ENCODE measurements at regions not wholly inside any gene's neighbourhood (a gene's known extent, or its start where the extent isn't known, plus 50 kb on each side); places are given as distances from the start of the nearest gene placed in this dataset.

- no peak for DNase-seq
Measured at GRCh38 chr12:22990501-22990900, 365.5 kb downstream of the ETNK1 start.

- no peak for DNase-seq
Measured at GRCh38 chr12:22991250-22991844, 366.4 kb downstream of the ETNK1 start.

DNA sequence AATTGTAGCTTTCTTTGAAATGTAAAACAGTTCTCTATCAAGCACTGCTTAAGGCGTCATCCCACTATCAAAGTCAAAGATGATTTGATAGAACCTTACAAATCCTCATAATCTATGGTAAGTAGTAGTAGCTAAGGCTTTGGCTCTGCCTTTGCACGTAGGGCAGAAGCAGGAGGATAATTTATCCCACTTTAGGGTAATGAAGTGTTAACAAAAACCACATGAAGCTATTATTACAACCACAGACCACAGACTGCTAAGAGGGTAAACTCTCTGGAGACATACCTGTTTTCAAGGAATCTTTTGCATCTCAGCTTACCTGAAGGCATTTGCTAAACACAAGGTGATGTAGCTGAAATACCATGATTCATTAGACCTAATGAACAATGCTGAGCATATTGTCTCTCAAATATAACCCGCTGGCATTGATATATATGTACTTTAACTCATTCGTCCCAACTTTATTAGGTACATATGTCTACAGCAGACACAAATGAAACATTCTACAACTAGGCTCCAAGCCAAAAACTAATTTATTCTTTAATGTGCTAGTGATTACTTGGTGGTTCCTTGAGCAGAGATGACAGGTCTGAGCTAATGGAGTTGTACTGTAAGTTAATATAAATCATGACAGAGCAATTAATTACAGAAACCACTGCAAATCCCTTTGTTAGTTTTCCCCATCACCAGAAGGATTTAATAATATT is 368.8 kb downstream of the ETNK1 start:
- DNase-seq = no peak

DNA sequence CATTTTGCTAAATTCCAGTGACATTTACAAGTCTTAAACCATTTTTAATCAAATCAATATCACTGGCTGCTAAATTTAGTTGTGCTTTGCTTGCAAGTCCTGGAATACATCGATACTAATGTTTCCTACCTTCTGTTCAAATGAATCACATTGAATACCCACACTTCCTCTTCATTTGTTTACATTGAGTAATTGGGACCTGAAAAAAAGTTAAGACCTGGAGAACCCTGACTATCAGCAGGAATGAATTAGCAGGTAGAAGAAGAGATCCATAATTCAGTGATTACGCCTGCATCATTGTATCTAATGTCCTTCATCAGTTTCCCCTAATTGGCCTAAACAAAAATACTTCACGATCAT is 369.3 kb downstream of the ETNK1 start:
- DNase-seq = no peak

GRCh38 chr12:23001487-23001886 is 376.5 kb downstream of the ETNK1 start:
- no peak for DNase-seq

- no peak for DNase-seq
Measured at GRCh38 chr12:23002381-23002780, 377.4 kb downstream of the ETNK1 start.

GRCh38 chr12:23004473-23005020 is 379.6 kb downstream of the ETNK1 start:
- DNase-seq = no peak

GRCh38 chr12:23005387-23005786 is 380.4 kb downstream of the ETNK1 start:
- no peak for DNase-seq

GRCh38 chr12:23006413-23006812 is 381.4 kb downstream of the ETNK1 start:
- DNase-seq = no peak

DNA sequence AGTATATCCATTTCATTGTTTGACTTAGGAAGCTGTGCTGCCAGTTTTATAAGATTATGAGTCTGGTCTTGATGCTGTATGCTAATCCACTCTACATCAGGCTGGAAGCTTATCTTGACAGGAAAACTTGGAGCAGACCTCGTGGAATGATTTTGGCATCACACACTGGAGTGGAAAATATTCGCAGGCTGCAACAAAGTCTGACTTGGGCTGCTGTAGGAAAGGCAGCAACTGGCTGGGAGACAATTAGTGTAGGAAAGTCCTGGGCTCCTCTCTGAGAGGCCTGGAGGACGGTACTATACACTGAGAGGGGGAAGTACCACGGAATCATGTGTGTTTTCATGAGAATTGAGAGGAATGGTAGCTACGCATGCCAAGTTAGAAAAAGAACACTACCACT is 383.7 kb downstream of the ETNK1 start:
- no peak for DNase-seq

- DNase-seq = no peak
Measured at GRCh38 chr12:23014749-23015148, 389.8 kb downstream of the ETNK1 start.

DNA sequence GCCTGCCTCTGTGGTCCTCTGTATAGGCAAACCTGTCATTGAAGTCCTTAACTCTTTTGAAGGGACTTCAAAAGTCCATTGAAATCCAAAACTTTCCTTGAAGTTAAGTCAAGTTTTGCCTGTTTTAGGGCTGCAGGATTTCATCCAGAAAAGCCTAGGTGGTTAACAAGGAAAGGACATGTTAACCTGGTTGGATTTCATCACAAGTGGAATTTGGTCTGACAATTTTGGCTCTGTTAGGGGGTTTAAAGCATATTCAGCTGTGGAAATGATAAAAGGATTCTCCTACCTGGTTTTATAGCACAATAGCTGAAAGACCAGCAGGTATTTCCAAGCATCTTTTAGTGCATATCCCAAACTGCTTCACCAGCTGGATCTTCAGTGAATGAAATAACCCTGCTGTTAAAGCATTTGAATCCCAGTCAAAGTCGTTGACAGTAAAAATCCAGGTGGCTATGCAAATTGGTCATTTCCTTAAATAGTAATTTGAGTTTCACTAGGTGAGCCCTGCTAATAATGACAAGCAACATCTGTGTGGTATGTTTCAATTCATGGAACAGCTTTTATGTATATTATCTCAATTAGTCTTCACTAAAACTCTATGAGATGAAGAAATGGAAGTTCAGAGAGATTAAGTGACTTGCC is 400.5 kb downstream of the ETNK1 start:
- DNase-seq = no peak

DNA sequence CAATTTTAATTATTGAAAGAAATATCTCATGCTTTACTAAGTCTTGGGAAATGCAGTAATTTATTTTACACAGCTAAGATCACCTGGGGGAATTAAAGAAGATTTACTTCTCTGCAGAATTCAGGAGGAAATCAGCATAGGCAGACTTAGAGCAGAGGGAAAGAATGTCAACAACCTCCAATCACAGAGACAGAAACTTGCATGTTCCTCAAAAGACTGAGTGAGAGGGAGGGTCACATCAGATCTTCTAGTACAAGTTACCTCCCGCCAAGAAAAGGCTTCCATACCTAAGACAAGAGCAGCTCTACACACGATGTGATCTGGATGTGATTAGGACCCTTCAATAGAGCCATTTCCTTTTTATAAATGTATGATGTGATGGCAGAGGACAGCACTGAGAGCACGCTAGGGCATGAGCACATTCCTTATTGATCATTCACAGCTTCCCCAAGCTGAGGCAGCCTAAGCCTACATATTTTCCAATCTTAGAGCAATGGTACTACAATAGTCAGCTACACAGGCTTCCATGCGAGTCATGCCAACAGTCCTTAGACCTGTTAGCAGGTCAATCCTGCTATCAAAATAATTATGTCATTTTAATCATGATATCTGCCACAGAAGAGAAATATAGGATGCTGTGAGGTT is 403.3 kb downstream of the ETNK1 start:
- DNase-seq = no peak

DNA sequence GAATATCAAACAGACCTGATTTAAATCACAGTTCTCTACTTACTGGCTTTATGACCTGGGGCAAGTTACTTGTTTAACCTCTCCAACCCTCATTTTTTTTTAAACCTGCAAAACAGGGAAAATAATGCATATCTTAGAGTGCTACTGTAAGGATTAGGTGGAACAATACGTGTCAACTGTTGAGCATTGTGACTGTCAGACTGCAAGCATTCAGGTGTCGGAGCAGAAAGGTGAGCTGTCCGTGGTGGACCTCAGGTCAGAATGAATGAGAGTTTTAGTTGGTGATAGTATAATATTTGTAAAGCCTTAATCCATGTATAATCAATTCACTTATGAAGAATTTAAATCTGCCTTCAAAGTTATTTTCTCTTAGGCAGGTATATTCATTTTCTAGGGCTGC is 404.2 kb downstream of the ETNK1 start:
- no peak for DNase-seq

- no peak for DNase-seq
Measured at GRCh38 chr12:23039834-23040233, 414.9 kb downstream of the ETNK1 start.

DNA sequence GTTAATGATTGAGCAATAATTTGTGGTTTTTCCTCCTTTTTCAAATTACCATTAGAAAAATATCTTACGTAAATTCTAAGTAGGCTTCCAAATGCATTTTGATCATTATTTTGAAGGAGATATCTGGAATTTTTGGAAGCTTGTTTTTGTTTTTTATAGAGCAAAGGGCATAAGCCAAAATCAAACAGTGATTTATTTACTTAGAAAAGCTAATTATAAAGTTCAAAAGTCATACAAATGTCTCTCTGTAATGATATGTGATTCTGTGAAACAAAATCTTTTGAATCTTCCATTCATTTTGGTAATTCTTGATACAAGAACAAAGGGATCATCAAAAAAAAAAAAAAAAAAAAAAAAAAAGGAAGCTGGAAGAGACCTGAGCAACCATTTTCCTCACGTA is 416.8 kb downstream of the ETNK1 start:
- no peak for DNase-seq

GRCh38 chr12:23043646-23044045 is 418.7 kb downstream of the ETNK1 start:
- DNase-seq = no peak

- DNase-seq = no peak
Measured at GRCh38 chr12:23049180-23049579, 424.2 kb downstream of the ETNK1 start.

- DNase-seq = no peak
Measured at GRCh38 chr12:23055004-23055403, 430.0 kb downstream of the ETNK1 start.

GRCh38 chr12:23057571-23057970 is 432.6 kb downstream of the ETNK1 start:
- no peak for DNase-seq

GRCh38 chr12:23060161-23060560 is 435.2 kb downstream of the ETNK1 start:
- DNase-seq = no peak

DNA sequence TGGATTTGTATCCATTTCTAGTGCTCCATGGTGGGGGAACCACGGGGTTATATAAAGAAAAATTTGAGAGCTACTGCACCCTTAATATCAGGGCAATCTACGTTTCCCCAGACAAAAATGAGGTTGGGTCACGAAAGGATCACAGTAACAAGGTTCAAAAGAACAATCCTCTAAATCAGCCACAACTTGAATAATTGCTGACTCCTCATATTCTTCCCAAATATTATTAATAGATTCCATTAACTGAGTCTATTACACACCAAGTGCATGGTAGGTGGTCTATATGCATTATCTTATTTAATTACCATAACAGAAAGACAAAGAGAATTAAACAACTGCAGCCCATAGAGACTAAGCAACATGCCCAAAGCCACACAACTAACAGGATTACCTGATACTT is 438.2 kb downstream of the ETNK1 start:
- DNase-seq = no peak
